HCT116 (cell line): ENCODE measurements at regions not wholly inside any gene's neighbourhood (a gene's known extent, or its start where the extent isn't known, plus 50 kb on each side); places are given as distances from the start of the nearest gene placed in this dataset.

Experiments used
- ATAC-seq: fragments of 200-7000 bp; cut with Tn5 transposase; 2 replicates; pipeline ENCODE4 v1.9.1; 2020; ENCODE audit warnings: mild to moderate bottlenecking, moderate library complexity
- BruUV-seq: library from RNA; stranded (reverse); fragments of 400-500 nt; replicated peaks from 2 replicates; lab custom pipeline; 2021; lab: Mats Ljungman, UMichigan
- CTCF ChIA-PET: fragments of 300-600 bp; sonication (Branson Sonifier 250); formaldehyde crosslinking; loops from one replicate; lab custom pipeline; 2021; ENCODE audit warnings: antibody characterized with exemption; lab: Charles Lee
- POLR2A ChIA-PET: fragments of 300-600, 350-600 bp; sonication (Branson Sonifier 250); formaldehyde crosslinking; loops from one replicate; lab custom pipeline; 2021; ENCODE audit warnings: antibody characterized with exemption; lab: Charles Lee
- RAD21 ChIA-PET, 2 experiments: fragments of 300-600 bp; sonication (Branson Sonifier 250); formaldehyde crosslinking; loops; one replicate each; lab custom pipeline; 2023; ENCODE audit warnings: low total read pairs in 2 of 2; ENCODE audit not compliant: uncharacterized antibody in 2 of 2, unreplicated experiment in 2 of 2, low non-redundant PET in 1 of 2; lab: Charles Lee
- DNase-seq: peaks from one replicate; pipeline ENCODE4 v3.0.0-alpha.2; 2010; ENCODE audit warnings: low read depth, low spot score
- H2AFZ ChIP-seq: fragments of 200-600 bp; shearing (Covaris generic), sonication (generic); 2 replicates; pipeline ENCODE4 v1.6.1; 2017; ENCODE audit warnings: low read depth, mixed run types, mixed read lengths, antibody characterized with exemption, low read length; ENCODE audit not compliant: poor library complexity, severe bottlenecking
- H3K27ac ChIP-seq: 2 replicates; pipeline ENCODE4 v1.5.1; 2012; ENCODE audit warnings: low read depth, low read length
- H3K27me3 ChIP-seq: fragments of 200-600 bp; sonication (generic); 2 replicates; pipeline ENCODE4 v1.6.1; 2016; ENCODE audit warnings: mixed run types, low read length, mixed read lengths; ENCODE audit not compliant: insufficient read depth
- H3K36me3 ChIP-seq, 2 experiments: fragments of 200-500 bp in 1 of 2; fragments of 200-600 bp in 1 of 2; sonication (Bioruptor generic) in 1 of 2; sonication (generic) in 1 of 2; 2 replicates each; pipeline versions ENCODE4 v1.5.1 to v1.6.1; 2014 to 2016; ENCODE audit warnings: low read length in 2 of 2, inconsistent platforms in 1 of 2, mixed read lengths in 1 of 2, mixed run types in 1 of 2; ENCODE audit not compliant: insufficient read depth in 2 of 2, control insufficient read depth in 1 of 2
- H3K4me1 ChIP-seq, 2 experiments: fragments of 200-600 bp in 1 of 2; sonication (generic) in 1 of 2; 2 replicates each; pipeline versions ENCODE4 v1.5.1 to v1.6.1; 2012 to 2017; ENCODE audit warnings: low read length in 2 of 2, inconsistent platforms in 1 of 2, mild to moderate bottlenecking in 1 of 2, mixed read lengths in 1 of 2, mixed run types in 1 of 2, moderate library complexity in 1 of 2; ENCODE audit not compliant: insufficient read depth in 2 of 2, control insufficient read depth in 1 of 2
- H3K4me2 ChIP-seq: fragments of 200-600 bp; sonication (generic); 2 replicates; pipeline ENCODE4 v1.6.1; 2017; ENCODE audit warnings: mixed run types, low read length, mixed read lengths
- H3K4me3 ChIP-seq, 2 experiments: fragments of 200-600 bp in 1 of 2; sonication (generic) in 1 of 2; replicated peaks in 1 of 2; 2 replicates each; pipeline ENCODE4 v1.5.1; 2011 to 2016; ENCODE audit warnings: low read length in 2 of 2, control low read depth in 1 of 2, low read depth in 1 of 2, mild to moderate bottlenecking in 1 of 2, mixed read lengths in 1 of 2, mixed run types in 1 of 2
- H3K79me2 ChIP-seq: fragments of 200-600 bp; sonication (generic); 2 replicates; pipeline ENCODE4 v1.6.1; 2017; ENCODE audit warnings: mild to moderate bottlenecking, mixed run types, low read length, moderate library complexity, mixed read lengths; ENCODE audit not compliant: insufficient read depth
- H3K9ac ChIP-seq: fragments of 200-600 bp; sonication (generic); 2 replicates; pipeline ENCODE4 v1.6.1; 2016; ENCODE audit warnings: low read length, mixed read lengths
- H3K9me2 ChIP-seq: fragments of 200-600 bp; sonication (generic), shearing (Covaris generic); 2 replicates; pipeline ENCODE4 v1.6.1; 2017; ENCODE audit warnings: mixed run types, mild to moderate bottlenecking, moderate library complexity; ENCODE audit not compliant: insufficient read depth
- H3K9me3 ChIP-seq, 2 experiments: fragments of 200-500 bp in 1 of 2; fragments of 200-600 bp in 1 of 2; sonication (Bioruptor generic) in 1 of 2; sonication (generic) in 1 of 2; 2 replicates each; pipeline ENCODE4 v1.6.1; 2014 to 2017; ENCODE audit warnings: low read length in 2 of 2, mixed read lengths in 2 of 2, inconsistent platforms in 1 of 2, low read depth in 1 of 2, mild to moderate bottlenecking in 1 of 2, mixed run types in 1 of 2, moderate library complexity in 1 of 2; ENCODE audit not compliant: control insufficient read depth in 1 of 2, insufficient read depth in 1 of 2
- H4K20me1 ChIP-seq: fragments of 200-600 bp; sonication (generic), shearing (Covaris generic); 2 replicates; pipeline ENCODE4 v1.6.1; 2017; ENCODE audit warnings: mixed run types, mild to moderate bottlenecking, moderate library complexity; ENCODE audit not compliant: insufficient read depth
- ATF3 ChIP-seq: IDR thresholded peaks from 2 replicates; pipeline ENCODE4 v1.6.1; 2012
- CEBPB ChIP-seq: IDR thresholded peaks from 2 replicates; pipeline ENCODE4 v1.6.1; 2012; ENCODE audit warnings: low read depth
- CTCF ChIP-seq, 3 experiments: fragments of 200-600 bp in 1 of 3; sonication (generic) in 1 of 3; IDR thresholded peaks in 2 of 3; conservative IDR thresholded peaks in 1 of 3; 2 replicates each; pipeline ENCODE4 v1.5.1; 2012 to 2017; ENCODE audit warnings: low read depth in 2 of 3, low read length in 2 of 3, antibody characterized with exemption in 1 of 3, borderline replicate concordance in 1 of 3, control low read depth in 1 of 3, mild to moderate bottlenecking in 1 of 3, mixed read lengths in 1 of 3, mixed run types in 1 of 3, moderate library complexity in 1 of 3; ENCODE audit not compliant: insufficient read depth in 1 of 3
- EGR1 ChIP-seq: IDR thresholded peaks from 2 replicates; pipeline ENCODE4 v1.6.1; 2012; ENCODE audit warnings: low read depth
- ELF1 ChIP-seq: IDR thresholded peaks from 2 replicates; pipeline ENCODE4 v1.6.1; 2012; ENCODE audit warnings: low read depth, borderline replicate concordance
- EZH2 ChIP-seq: fragments of 200-600 bp; sonication (generic); IDR thresholded peaks from 2 replicates; pipeline ENCODE4 v1.6.1; 2017; ENCODE audit warnings: antibody characterized with exemption, mixed run types
- EZH2phosphoT487 ChIP-seq: fragments of 200-600 bp; IDR thresholded peaks from 2 replicates; pipeline ENCODE4 v1.6.1; 2018; ENCODE audit warnings: antibody characterized with exemption, borderline replicate concordance
- FOSL1 ChIP-seq: IDR thresholded peaks from 2 replicates; pipeline ENCODE4 v1.6.1; 2012; ENCODE audit warnings: low read depth
- JUND ChIP-seq: IDR thresholded peaks from 2 replicates; pipeline ENCODE4 v1.6.1; 2012
- REST ChIP-seq: IDR thresholded peaks from 2 replicates; pipeline ENCODE4 v1.6.1; 2012; ENCODE audit warnings: low read depth
- SIN3A ChIP-seq: IDR thresholded peaks from 2 replicates; pipeline ENCODE4 v1.6.1; 2012; ENCODE audit warnings: low read depth
- SRF ChIP-seq: IDR thresholded peaks from 2 replicates; pipeline ENCODE4 v1.6.1; 2012; ENCODE audit warnings: low read depth
- TCF7L2 ChIP-seq: IDR thresholded peaks from 2 replicates; pipeline ENCODE4 v1.7.0; 2011; ENCODE audit warnings: borderline replicate concordance, inconsistent platforms; ENCODE audit not compliant: insufficient read depth, insufficient read length; ENCODE audit errors: extremely low read depth
- YY1 ChIP-seq: IDR thresholded peaks from 2 replicates; pipeline ENCODE4 v1.6.1; 2011; ENCODE audit warnings: low read length, low read depth, moderate library complexity, mild to moderate bottlenecking; ENCODE audit not compliant: insufficient replicate concordance; ENCODE audit errors: extremely low read depth
- ZFX ChIP-seq: fragments of 450-650 bp; IDR thresholded peaks from 2 replicates; pipeline ENCODE4 v1.6.1; 2017
- ZNF274 ChIP-seq: fragments of 200-500 bp; sonication (Bioruptor generic); IDR thresholded peaks from 2 replicates; pipeline ENCODE4 v1.6.1; 2014; ENCODE audit warnings: mild to moderate bottlenecking, low read depth, low read length, inconsistent platforms
- intact Hi-C: fragments of 100-400 bp; cut with micrococcal nuclease; formaldehyde crosslinking; loops from 2 replicates; pipeline ENCODE4 v1.10.0; 2022
- TF ChIP-seq, protein P1 (sequence below): IDR thresholded peaks from 2 replicates; pipeline ENCODE4 v1.6.1; 2012
- TF ChIP-seq, protein P2 (sequence below): IDR thresholded peaks from 2 replicates; pipeline ENCODE4 v1.6.1; 2011; ENCODE audit warnings: mild to moderate bottlenecking, low read length, moderate library complexity; ENCODE audit not compliant: insufficient replicate concordance; ENCODE audit errors: extremely low read depth

- Histone ChIP-seq H3K4me3 (no peak overlapping the region), H4K20me1 (no peaks in the 10 kb centered on the region), H3K4me2 (no peak overlapping the region), H3K27me3 (no peaks in the 10 kb centered on the region), H3K9me2 (no peaks in the 10 kb centered on the region), H3K4me1 (no peaks in the 10 kb centered on the region), H3K36me3 (no peaks in the 10 kb centered on the region), H3K9ac (no peak overlapping the region), H3K27ac (no peak overlapping the region), H2AFZ (no peak overlapping the region), H3K79me2 (no peaks in the 10 kb centered on the region), H3K9me3 (no peaks in the 10 kb centered on the region)
- BruUV-seq: no TSS peak
- ChIA-PET RAD21 (no interaction called here), POLR2A (no interaction called here), CTCF (no interaction called here)
- DNase-seq: no peak
- no peak for ATAC-seq
- intact Hi-C loops: no loop called here
- TF ChIP-seq ATF3: no peak
- no peak for TF ChIP-seq CEBPB
- no peak for TF ChIP-seq ZNF274
- no peak for TF ChIP-seq CTCF (IDR thresholded peaks at IDR 0.05 in 2 of 3, conservative IDR thresholded peaks at IDR 0.05 in 1 of 3; ENCODE audit: borderline replicate concordance in 1 of 3, insufficient read depth in 1 of 3, low read depth in 2 of 3, low read length in 2 of 3)
- no peak for TF ChIP-seq EZH2
- TF ChIP-seq ELF1: no peak
- TF ChIP-seq, protein P1, sequence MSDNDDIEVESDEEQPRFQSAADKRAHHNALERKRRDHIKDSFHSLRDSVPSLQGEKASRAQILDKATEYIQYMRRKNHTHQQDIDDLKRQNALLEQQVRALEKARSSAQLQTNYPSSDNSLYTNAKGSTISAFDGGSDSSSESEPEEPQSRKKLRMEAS: no peak
- TF ChIP-seq EZH2phosphoT487: no peak
- TF ChIP-seq FOSL1: no peak
- no peak for TF ChIP-seq TCF7L2
- no peak for TF ChIP-seq SRF
- no peak for TF ChIP-seq SIN3A
- TF ChIP-seq YY1: no peak
- TF ChIP-seq, protein P2, sequence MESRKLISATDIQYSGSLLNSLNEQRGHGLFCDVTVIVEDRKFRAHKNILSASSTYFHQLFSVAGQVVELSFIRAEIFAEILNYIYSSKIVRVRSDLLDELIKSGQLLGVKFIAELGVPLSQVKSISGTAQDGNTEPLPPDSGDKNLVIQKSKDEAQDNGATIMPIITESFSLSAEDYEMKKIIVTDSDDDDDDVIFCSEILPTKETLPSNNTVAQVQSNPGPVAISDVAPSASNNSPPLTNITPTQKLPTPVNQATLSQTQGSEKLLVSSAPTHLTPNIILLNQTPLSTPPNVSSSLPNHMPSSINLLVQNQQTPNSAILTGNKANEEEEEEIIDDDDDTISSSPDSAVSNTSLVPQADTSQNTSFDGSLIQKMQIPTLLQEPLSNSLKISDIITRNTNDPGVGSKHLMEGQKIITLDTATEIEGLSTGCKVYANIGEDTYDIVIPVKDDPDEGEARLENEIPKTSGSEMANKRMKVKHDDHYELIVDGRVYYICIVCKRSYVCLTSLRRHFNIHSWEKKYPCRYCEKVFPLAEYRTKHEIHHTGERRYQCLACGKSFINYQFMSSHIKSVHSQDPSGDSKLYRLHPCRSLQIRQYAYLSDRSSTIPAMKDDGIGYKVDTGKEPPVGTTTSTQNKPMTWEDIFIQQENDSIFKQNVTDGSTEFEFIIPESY: no peak
- TF ChIP-seq JUND: no peak
- no peak for TF ChIP-seq REST
- no peak for TF ChIP-seq EGR1
- TF ChIP-seq ZFX: no peak
These were observed 413.9 kb upstream of the NR2F2 start for GRCh38 chr15:95916568-95916967.
